HCT116 (cell line): ENCODE measurements at regions not wholly inside any gene's neighbourhood (a gene's known extent, or its start where the extent isn't known, plus 50 kb on each side); places are given as distances from the start of the nearest gene placed in this dataset.

Source experiments
- ATAC-seq: fragments of 200-7000 bp; cut with Tn5 transposase; 2 replicates; pipeline ENCODE4 v1.9.1; 2020; ENCODE audit warnings: mild to moderate bottlenecking, moderate library complexity
- BruUV-seq: library from RNA; stranded (reverse); fragments of 400-500 nt; replicated peaks from 2 replicates; lab custom pipeline; 2021; lab: Mats Ljungman, UMichigan
- CTCF ChIA-PET: fragments of 300-600 bp; sonication (Branson Sonifier 250); formaldehyde crosslinking; loops from one replicate; lab custom pipeline; 2021; ENCODE audit warnings: antibody characterized with exemption; lab: Charles Lee
- POLR2A ChIA-PET: fragments of 300-600, 350-600 bp; sonication (Branson Sonifier 250); formaldehyde crosslinking; loops from one replicate; lab custom pipeline; 2021; ENCODE audit warnings: antibody characterized with exemption; lab: Charles Lee
- RAD21 ChIA-PET, 2 experiments: fragments of 300-600 bp; sonication (Branson Sonifier 250); formaldehyde crosslinking; loops; one replicate each; lab custom pipeline; 2023; ENCODE audit warnings: low total read pairs in 2 of 2; ENCODE audit not compliant: uncharacterized antibody in 2 of 2, unreplicated experiment in 2 of 2, low non-redundant PET in 1 of 2; lab: Charles Lee
- DNase-seq: peaks from one replicate; pipeline ENCODE4 v3.0.0-alpha.2; 2010; ENCODE audit warnings: low read depth, low spot score
- H2AFZ ChIP-seq: fragments of 200-600 bp; shearing (Covaris generic), sonication (generic); 2 replicates; pipeline ENCODE4 v1.6.1; 2017; ENCODE audit warnings: low read depth, mixed run types, mixed read lengths, antibody characterized with exemption, low read length; ENCODE audit not compliant: poor library complexity, severe bottlenecking
- H3K27ac ChIP-seq: 2 replicates; pipeline ENCODE4 v1.5.1; 2012; ENCODE audit warnings: low read depth, low read length
- H3K27me3 ChIP-seq: fragments of 200-600 bp; sonication (generic); 2 replicates; pipeline ENCODE4 v1.6.1; 2016; ENCODE audit warnings: mixed run types, low read length, mixed read lengths; ENCODE audit not compliant: insufficient read depth
- H3K36me3 ChIP-seq, 2 experiments: fragments of 200-500 bp in 1 of 2; fragments of 200-600 bp in 1 of 2; sonication (Bioruptor generic) in 1 of 2; sonication (generic) in 1 of 2; 2 replicates each; pipeline versions ENCODE4 v1.5.1 to v1.6.1; 2014 to 2016; ENCODE audit warnings: low read length in 2 of 2, inconsistent platforms in 1 of 2, mixed read lengths in 1 of 2, mixed run types in 1 of 2; ENCODE audit not compliant: insufficient read depth in 2 of 2, control insufficient read depth in 1 of 2
- H3K4me1 ChIP-seq, 2 experiments: fragments of 200-600 bp in 1 of 2; sonication (generic) in 1 of 2; 2 replicates each; pipeline versions ENCODE4 v1.5.1 to v1.6.1; 2012 to 2017; ENCODE audit warnings: low read length in 2 of 2, inconsistent platforms in 1 of 2, mild to moderate bottlenecking in 1 of 2, mixed read lengths in 1 of 2, mixed run types in 1 of 2, moderate library complexity in 1 of 2; ENCODE audit not compliant: insufficient read depth in 2 of 2, control insufficient read depth in 1 of 2
- H3K4me2 ChIP-seq: fragments of 200-600 bp; sonication (generic); 2 replicates; pipeline ENCODE4 v1.6.1; 2017; ENCODE audit warnings: mixed run types, low read length, mixed read lengths
- H3K4me3 ChIP-seq, 2 experiments: fragments of 200-600 bp in 1 of 2; sonication (generic) in 1 of 2; replicated peaks in 1 of 2; 2 replicates each; pipeline ENCODE4 v1.5.1; 2011 to 2016; ENCODE audit warnings: low read length in 2 of 2, control low read depth in 1 of 2, low read depth in 1 of 2, mild to moderate bottlenecking in 1 of 2, mixed read lengths in 1 of 2, mixed run types in 1 of 2
- H3K79me2 ChIP-seq: fragments of 200-600 bp; sonication (generic); 2 replicates; pipeline ENCODE4 v1.6.1; 2017; ENCODE audit warnings: mild to moderate bottlenecking, mixed run types, low read length, moderate library complexity, mixed read lengths; ENCODE audit not compliant: insufficient read depth
- H3K9ac ChIP-seq: fragments of 200-600 bp; sonication (generic); 2 replicates; pipeline ENCODE4 v1.6.1; 2016; ENCODE audit warnings: low read length, mixed read lengths
- H3K9me2 ChIP-seq: fragments of 200-600 bp; sonication (generic), shearing (Covaris generic); 2 replicates; pipeline ENCODE4 v1.6.1; 2017; ENCODE audit warnings: mixed run types, mild to moderate bottlenecking, moderate library complexity; ENCODE audit not compliant: insufficient read depth
- H3K9me3 ChIP-seq, 2 experiments: fragments of 200-500 bp in 1 of 2; fragments of 200-600 bp in 1 of 2; sonication (Bioruptor generic) in 1 of 2; sonication (generic) in 1 of 2; 2 replicates each; pipeline ENCODE4 v1.6.1; 2014 to 2017; ENCODE audit warnings: low read length in 2 of 2, mixed read lengths in 2 of 2, inconsistent platforms in 1 of 2, low read depth in 1 of 2, mild to moderate bottlenecking in 1 of 2, mixed run types in 1 of 2, moderate library complexity in 1 of 2; ENCODE audit not compliant: control insufficient read depth in 1 of 2, insufficient read depth in 1 of 2
- H4K20me1 ChIP-seq: fragments of 200-600 bp; sonication (generic), shearing (Covaris generic); 2 replicates; pipeline ENCODE4 v1.6.1; 2017; ENCODE audit warnings: mixed run types, mild to moderate bottlenecking, moderate library complexity; ENCODE audit not compliant: insufficient read depth
- ATF3 ChIP-seq: IDR thresholded peaks from 2 replicates; pipeline ENCODE4 v1.6.1; 2012
- CBX3 ChIP-seq: IDR thresholded peaks from 2 replicates; pipeline ENCODE4 v1.6.1; 2012; ENCODE audit warnings: low read depth
- CEBPB ChIP-seq: IDR thresholded peaks from 2 replicates; pipeline ENCODE4 v1.6.1; 2012; ENCODE audit warnings: low read depth
- CTCF ChIP-seq, 3 experiments: fragments of 200-600 bp in 1 of 3; sonication (generic) in 1 of 3; IDR thresholded peaks in 2 of 3; conservative IDR thresholded peaks in 1 of 3; 2 replicates each; pipeline ENCODE4 v1.5.1; 2012 to 2017; ENCODE audit warnings: low read depth in 2 of 3, low read length in 2 of 3, antibody characterized with exemption in 1 of 3, borderline replicate concordance in 1 of 3, control low read depth in 1 of 3, mild to moderate bottlenecking in 1 of 3, mixed read lengths in 1 of 3, mixed run types in 1 of 3, moderate library complexity in 1 of 3; ENCODE audit not compliant: insufficient read depth in 1 of 3
- EGR1 ChIP-seq: IDR thresholded peaks from 2 replicates; pipeline ENCODE4 v1.6.1; 2012; ENCODE audit warnings: low read depth
- EZH2 ChIP-seq: fragments of 200-600 bp; sonication (generic); IDR thresholded peaks from 2 replicates; pipeline ENCODE4 v1.6.1; 2017; ENCODE audit warnings: antibody characterized with exemption, mixed run types
- EZH2phosphoT487 ChIP-seq: fragments of 200-600 bp; IDR thresholded peaks from 2 replicates; pipeline ENCODE4 v1.6.1; 2018; ENCODE audit warnings: antibody characterized with exemption, borderline replicate concordance
- FOSL1 ChIP-seq: IDR thresholded peaks from 2 replicates; pipeline ENCODE4 v1.6.1; 2012; ENCODE audit warnings: low read depth
- JUND ChIP-seq: IDR thresholded peaks from 2 replicates; pipeline ENCODE4 v1.6.1; 2012
- POLR2A ChIP-seq: IDR thresholded peaks from 2 replicates; pipeline ENCODE4 v1.7.0; 2011; ENCODE audit warnings: borderline replicate concordance; ENCODE audit not compliant: insufficient read depth, insufficient read length; ENCODE audit errors: extremely low read depth
- POLR2AphosphoS5 ChIP-seq: IDR thresholded peaks from 2 replicates; pipeline ENCODE4 v1.6.1; 2011; ENCODE audit warnings: mild to moderate bottlenecking, low read depth, low read length, moderate library complexity
- REST ChIP-seq: IDR thresholded peaks from 2 replicates; pipeline ENCODE4 v1.6.1; 2012; ENCODE audit warnings: low read depth
- SIN3A ChIP-seq: IDR thresholded peaks from 2 replicates; pipeline ENCODE4 v1.6.1; 2012; ENCODE audit warnings: low read depth
- SP1 ChIP-seq: IDR thresholded peaks from 2 replicates; pipeline ENCODE4 v1.6.1; 2012; ENCODE audit warnings: low read depth
- SRF ChIP-seq: IDR thresholded peaks from 2 replicates; pipeline ENCODE4 v1.6.1; 2012; ENCODE audit warnings: low read depth
- TCF7L2 ChIP-seq: IDR thresholded peaks from 2 replicates; pipeline ENCODE4 v1.7.0; 2011; ENCODE audit warnings: borderline replicate concordance, inconsistent platforms; ENCODE audit not compliant: insufficient read depth, insufficient read length; ENCODE audit errors: extremely low read depth
- YY1 ChIP-seq: IDR thresholded peaks from 2 replicates; pipeline ENCODE4 v1.6.1; 2011; ENCODE audit warnings: low read length, low read depth, moderate library complexity, mild to moderate bottlenecking; ENCODE audit not compliant: insufficient replicate concordance; ENCODE audit errors: extremely low read depth
- ZBTB33 ChIP-seq: IDR thresholded peaks from 2 replicates; pipeline ENCODE4 v1.6.1; 2011; ENCODE audit warnings: mild to moderate bottlenecking, low read length, moderate library complexity; ENCODE audit not compliant: insufficient replicate concordance; ENCODE audit errors: extremely low read depth
- ZFX ChIP-seq: fragments of 450-650 bp; IDR thresholded peaks from 2 replicates; pipeline ENCODE4 v1.6.1; 2017
- ZNF274 ChIP-seq: fragments of 200-500 bp; sonication (Bioruptor generic); IDR thresholded peaks from 2 replicates; pipeline ENCODE4 v1.6.1; 2014; ENCODE audit warnings: mild to moderate bottlenecking, low read depth, low read length, inconsistent platforms
- intact Hi-C: fragments of 100-400 bp; cut with micrococcal nuclease; formaldehyde crosslinking; loops from 2 replicates; pipeline ENCODE4 v1.10.0; 2022

- CTCF ChIA-PET, result no interaction called here
- RAD21 ChIA-PET, result no interaction called here
- Histone ChIP-seq H3K9me3 (no peaks in the 10 kb centered on the region), H2AFZ (no peak overlapping the region), H3K27ac (no peak overlapping the region), H3K4me1 (peaks cover 6 to 26% of the 10 kb centered on the region in 2 experiments; a peak in 3 of 4 replicates), H3K36me3 (no peaks in the 10 kb centered on the region), H4K20me1 (no peaks in the 10 kb centered on the region), H3K79me2 (no peaks in the 10 kb centered on the region), H3K9me2 (no peaks in the 10 kb centered on the region), H3K9ac (no peak overlapping the region), H3K4me3 (no peak overlapping the region), H3K27me3 (no peaks in the 10 kb centered on the region), H3K4me2 (no peak overlapping the region)
- POLR2A ChIA-PET, result no interaction called here
- TF ChIP-seq POLR2AphosphoS5 (no peak), FOSL1 (no peak), SIN3A (no peak), CBX3 (no peak), EGR1 (no peak), CEBPB (no peak), EZH2 (no peak), ATF3 (no peak), ZNF274 (no peak), CTCF (IDR thresholded peaks at IDR 0.05 in 2 of 3, conservative IDR thresholded peaks at IDR 0.05 in 1 of 3; ENCODE audit: borderline replicate concordance in 1 of 3, insufficient read depth in 1 of 3, low read depth in 2 of 3, low read length in 2 of 3) (no peak), REST (no peak), YY1 (no peak), EZH2phosphoT487 (no peak), POLR2A (no peak), TCF7L2 (no peak), SP1 (no peak), ZFX (no peak), ZBTB33 (no peak), JUND (no peak), SRF (no peak)
- no peak for DNase-seq
- intact Hi-C loops, result no loop called here
- BruUV-seq, result no TSS peak
- no peak for ATAC-seq
These were observed 51.3 kb upstream of the TRERF1 start for GRCh38 chr6:42502990-42503389.
